ENCODE measurements at regions not wholly inside any gene's neighbourhood (a gene's known extent, or its start where the extent isn't known, plus 50 kb on each side); places are given as distances from the start of the nearest gene placed in this dataset.

DNA sequence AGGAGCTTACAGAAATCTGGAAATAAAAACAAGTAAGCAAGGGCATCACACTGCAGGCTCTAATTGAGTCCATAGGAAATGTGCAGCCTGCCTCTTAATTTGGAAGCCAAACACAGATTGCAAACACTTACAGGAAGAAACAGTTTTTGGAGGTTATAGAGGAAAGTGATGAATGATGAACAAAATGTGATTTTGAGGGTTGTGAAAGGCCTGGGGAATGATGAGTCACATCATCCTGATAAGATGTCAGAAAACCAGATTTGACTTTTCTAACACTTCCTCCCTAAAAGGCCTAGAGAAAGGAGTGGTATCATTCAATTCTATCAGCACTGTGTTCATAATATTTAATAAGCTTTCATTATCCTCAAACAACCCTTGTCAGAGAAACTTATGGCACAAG, 96.6 kb upstream of the POU2AF2 start:
- no peak for TF ChIP-seq POLR2A (IDR thresholded peaks at IDR 0.05)
- TF ChIP-seq, protein P1, sequence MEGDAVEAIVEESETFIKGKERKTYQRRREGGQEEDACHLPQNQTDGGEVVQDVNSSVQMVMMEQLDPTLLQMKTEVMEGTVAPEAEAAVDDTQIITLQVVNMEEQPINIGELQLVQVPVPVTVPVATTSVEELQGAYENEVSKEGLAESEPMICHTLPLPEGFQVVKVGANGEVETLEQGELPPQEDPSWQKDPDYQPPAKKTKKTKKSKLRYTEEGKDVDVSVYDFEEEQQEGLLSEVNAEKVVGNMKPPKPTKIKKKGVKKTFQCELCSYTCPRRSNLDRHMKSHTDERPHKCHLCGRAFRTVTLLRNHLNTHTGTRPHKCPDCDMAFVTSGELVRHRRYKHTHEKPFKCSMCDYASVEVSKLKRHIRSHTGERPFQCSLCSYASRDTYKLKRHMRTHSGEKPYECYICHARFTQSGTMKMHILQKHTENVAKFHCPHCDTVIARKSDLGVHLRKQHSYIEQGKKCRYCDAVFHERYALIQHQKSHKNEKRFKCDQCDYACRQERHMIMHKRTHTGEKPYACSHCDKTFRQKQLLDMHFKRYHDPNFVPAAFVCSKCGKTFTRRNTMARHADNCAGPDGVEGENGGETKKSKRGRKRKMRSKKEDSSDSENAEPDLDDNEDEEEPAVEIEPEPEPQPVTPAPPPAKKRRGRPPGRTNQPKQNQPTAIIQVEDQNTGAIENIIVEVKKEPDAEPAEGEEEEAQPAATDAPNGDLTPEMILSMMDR (IDR thresholded peaks at IDR 0.05) = no peak

Measured in lower leg skin (tissue), 3 donors.